GM23248 (cell line): ENCODE measurements at regions not wholly inside any gene's neighbourhood (a gene's known extent, or its start where the extent isn't known, plus 50 kb on each side); places are given as distances from the start of the nearest gene placed in this dataset.

Source experiments
- DNase-seq: peaks from one replicate; pipeline ENCODE4 v3.0.0-alpha.2; 2015
- H2AFZ ChIP-seq: fragments of 200-600 bp; sonication (generic); 2 replicates; pipeline ENCODE4 v1.6.1; 2016; ENCODE audit warnings: antibody characterized with exemption
- H3F3A ChIP-seq: fragments of 200-600 bp; sonication (generic); 2 replicates; pipeline ENCODE4 v1.6.1; 2016; ENCODE audit warnings: mild to moderate bottlenecking, antibody characterized with exemption, mixed run types; ENCODE audit not compliant: insufficient read depth
- H3K27ac ChIP-seq: fragments of 200-600 bp; sonication (generic); 2 replicates; pipeline ENCODE4 v1.5.1; 2016; ENCODE audit warnings: mild to moderate bottlenecking
- H3K27me3 ChIP-seq: fragments of 200-600 bp; sonication (generic); replicated peaks from 2 replicates; pipeline ENCODE4 v1.6.1; 2016; ENCODE audit warnings: mild to moderate bottlenecking; ENCODE audit not compliant: insufficient read depth
- H3K36me3 ChIP-seq: fragments of 200-600 bp; sonication (generic); 2 replicates; pipeline ENCODE4 v1.6.1; 2016; ENCODE audit warnings: low read depth, mild to moderate bottlenecking
- H3K4me1 ChIP-seq: fragments of 200-600 bp; sonication (generic); 2 replicates; pipeline ENCODE4 v1.6.1; 2016; ENCODE audit warnings: mild to moderate bottlenecking; ENCODE audit not compliant: insufficient read depth
- H3K4me2 ChIP-seq: fragments of 200-600 bp; sonication (generic); one replicate; pipeline ENCODE4 v1.6.1; 2016; ENCODE audit warnings: mild to moderate bottlenecking; ENCODE audit not compliant: unreplicated experiment
- H3K4me3 ChIP-seq: fragments of 200-600 bp; sonication (generic); 2 replicates; pipeline ENCODE4 v1.5.1; 2016; ENCODE audit warnings: mild to moderate bottlenecking
- H3K79me2 ChIP-seq: fragments of 200-600 bp; sonication (generic); 2 replicates; pipeline ENCODE4 v1.6.1; 2016; ENCODE audit warnings: mild to moderate bottlenecking; ENCODE audit not compliant: insufficient read depth
- H3K9ac ChIP-seq: fragments of 200-600 bp; sonication (generic); 2 replicates; pipeline ENCODE4 v1.6.1; 2016; ENCODE audit warnings: mild to moderate bottlenecking
- H3K9me2 ChIP-seq: fragments of 200-600 bp; sonication (generic); 2 replicates; pipeline ENCODE4 v1.6.1; 2016; ENCODE audit warnings: mixed run types, mild to moderate bottlenecking, moderate library complexity; ENCODE audit not compliant: insufficient read depth
- H3K9me3 ChIP-seq: fragments of 200-600 bp; sonication (generic); one replicate; pipeline ENCODE4 v1.6.1; 2017; ENCODE audit warnings: low read depth
- H4K20me1 ChIP-seq: fragments of 200-600 bp; sonication (generic); 2 replicates; pipeline ENCODE4 v1.6.0; 2016; ENCODE audit not compliant: insufficient read depth
- EZH2 ChIP-seq: fragments of 200-600 bp; sonication (generic); IDR thresholded peaks from 2 replicates; pipeline ENCODE4 v1.6.1; 2018; ENCODE audit warnings: antibody characterized with exemption, mild to moderate bottlenecking; ENCODE audit not compliant: insufficient read depth, poor library complexity, severe bottlenecking
- EZH2phosphoT487 ChIP-seq: fragments of 200-600 bp; sonication (generic); IDR thresholded peaks from 2 replicates; pipeline ENCODE4 v1.6.1; 2018; ENCODE audit warnings: antibody characterized with exemption, moderate library complexity, mild to moderate bottlenecking, low read depth; ENCODE audit not compliant: insufficient read depth
- WGBS, 2 experiments: methylation state at CpG; one replicate each; pipeline ENCODE4 v1.1.6; 2015 to 2017; ENCODE audit warnings: low lambda C conversion rate in 2 of 2, low coverage in 1 of 2; ENCODE audit errors: missing lambda C conversion rate in 2 of 2; 5-methylcytosine and 5-hydroxymethylcytosine counted together
- in situ Hi-C: fragments of 300-500 bp; cut with MboI; formaldehyde crosslinking; loops from 2 replicates; pipeline ENCODE4 v1.15.0; 2020

GRCh38 chr11:123371506-123372297 lies 58.4 kb upstream of the GRAMD1B start:
- Histone ChIP-seq H3K27ac (no peak overlapping the region), H3K4me1 (no peaks in the 10 kb centered on the region), H3K36me3 (no peaks in the 10 kb centered on the region), H4K20me1 (no peaks in the 10 kb centered on the region), H3K27me3 (peaks cover 23% of the 10 kb centered on the region), H3K4me2 (no peak overlapping the region), H3K4me3 (no peak overlapping the region), H2AFZ (no peak overlapping the region), H3K9me2 (no peaks in the 10 kb centered on the region), H3F3A (no peaks in the 10 kb centered on the region), H3K9me3 (no peaks in the 10 kb centered on the region), H3K9ac (no peak overlapping the region), H3K79me2 (no peaks in the 10 kb centered on the region)
- WGBS, 2 experiments: 53 to 62% methylated on average over 3 of the region's 3 CpGs
- DNase-seq: no peak
- in situ Hi-C loops: no loop called here
- TF ChIP-seq EZH2phosphoT487 (no peak), EZH2 (no peak)

- H3K27ac ChIP-seq: no peak overlapping the region
- peaks cover 25% of the 10 kb centered on the region for H3K27me3 ChIP-seq
- H3K79me2 ChIP-seq: no peaks in the 10 kb centered on the region
- no peak overlapping the region for H2AFZ ChIP-seq
- H4K20me1 ChIP-seq: no peaks in the 10 kb centered on the region
- no peaks in the 10 kb centered on the region for H3K9me2 ChIP-seq
- H3K36me3 ChIP-seq: no peaks in the 10 kb centered on the region
- in situ Hi-C loops: no loop called here
- 78% methylated on average over 6 of the region's 6 CpGs for WGBS, 2 experiments
- no peak for DNase-seq
- H3K4me3 ChIP-seq: no peak overlapping the region
- TF ChIP-seq EZH2: no peak
- no peak for TF ChIP-seq EZH2phosphoT487
- no peak overlapping the region for H3K4me2 ChIP-seq
- H3K4me1 ChIP-seq: 0 out of 2 replicates have a peak, but pooled peaks cover 5% of the 10 kb centered on the region
- no peak overlapping the region for H3K9ac ChIP-seq
- peaks cover 4% of the 10 kb centered on the region; the same call in 1 of the 2 replicates for H3F3A ChIP-seq
- H3K9me3 ChIP-seq: no peaks in the 10 kb centered on the region
Measured at GRCh38 chr11:123366924-123367323, 63.1 kb upstream of the GRAMD1B start.

GRCh38 chr11:123365955-123366354 lies 64.1 kb upstream of the GRAMD1B start:
- no peaks in the 10 kb centered on the region for H3K36me3 ChIP-seq
- no peaks in the 10 kb centered on the region for H4K20me1 ChIP-seq
- H3K79me2 ChIP-seq: no peaks in the 10 kb centered on the region
- H3K9me2 ChIP-seq: no peaks in the 10 kb centered on the region
- WGBS, 2 experiments: 41 to 46% methylated on average over 2 of the region's 2 CpGs
- no peak overlapping the region for H3K4me3 ChIP-seq
- H3K4me1 ChIP-seq: 0 out of 2 replicates have a peak, but pooled peaks cover 5% of the 10 kb centered on the region
- no peak overlapping the region for H3K9ac ChIP-seq
- TF ChIP-seq EZH2phosphoT487: no peak
- TF ChIP-seq EZH2: no peak
- in situ Hi-C loops: no loop called here
- H3K9me3 ChIP-seq: no peaks in the 10 kb centered on the region
- no peak overlapping the region for H3K27ac ChIP-seq
- H2AFZ ChIP-seq: no peak overlapping the region
- no peak for DNase-seq
- peaks cover 4% of the 10 kb centered on the region; the same call in 1 of the 2 replicates for H3F3A ChIP-seq
- H3K27me3 ChIP-seq: peaks cover 33% of the 10 kb centered on the region
- H3K4me2 ChIP-seq: no peak overlapping the region

- Histone ChIP-seq H3K4me2 (no peak overlapping the region), H3K27me3 (peaks cover 48% of the 10 kb centered on the region), H3K4me1 (0 out of 2 replicates have a peak, but pooled peaks cover 5% of the 10 kb centered on the region), H3K9me2 (no peaks in the 10 kb centered on the region), H3K27ac (no peak overlapping the region), H3K9me3 (no peaks in the 10 kb centered on the region), H3K9ac (no peak overlapping the region), H4K20me1 (no peaks in the 10 kb centered on the region), H3K4me3 (no peak overlapping the region), H2AFZ (no peak overlapping the region), H3K36me3 (no peaks in the 10 kb centered on the region), H3K79me2 (no peaks in the 10 kb centered on the region), H3F3A (peaks cover 4% of the 10 kb centered on the region; the same call in 1 of the 2 replicates)
- no peak for DNase-seq
- TF ChIP-seq EZH2: no peak
- TF ChIP-seq EZH2phosphoT487: no peak
- in situ Hi-C loops: no loop called here
- 74 to 81% methylated on average over 9 of the region's 9 CpGs for WGBS, 2 experiments
Measured at GRCh38 chr11:123364080-123364479, 66.0 kb upstream of the GRAMD1B start.
